ENCODE measurements at regions not wholly inside any gene's neighbourhood (a gene's known extent, or its start where the extent isn't known, plus 50 kb on each side); places are given as distances from the start of the nearest gene placed in this dataset.

GRCh38 chr22:48785792-48786678 is 1041.6 kb downstream of the BRD1 start:
- no peak for DNase-seq (ENCODE audit: low spot score)

DNA sequence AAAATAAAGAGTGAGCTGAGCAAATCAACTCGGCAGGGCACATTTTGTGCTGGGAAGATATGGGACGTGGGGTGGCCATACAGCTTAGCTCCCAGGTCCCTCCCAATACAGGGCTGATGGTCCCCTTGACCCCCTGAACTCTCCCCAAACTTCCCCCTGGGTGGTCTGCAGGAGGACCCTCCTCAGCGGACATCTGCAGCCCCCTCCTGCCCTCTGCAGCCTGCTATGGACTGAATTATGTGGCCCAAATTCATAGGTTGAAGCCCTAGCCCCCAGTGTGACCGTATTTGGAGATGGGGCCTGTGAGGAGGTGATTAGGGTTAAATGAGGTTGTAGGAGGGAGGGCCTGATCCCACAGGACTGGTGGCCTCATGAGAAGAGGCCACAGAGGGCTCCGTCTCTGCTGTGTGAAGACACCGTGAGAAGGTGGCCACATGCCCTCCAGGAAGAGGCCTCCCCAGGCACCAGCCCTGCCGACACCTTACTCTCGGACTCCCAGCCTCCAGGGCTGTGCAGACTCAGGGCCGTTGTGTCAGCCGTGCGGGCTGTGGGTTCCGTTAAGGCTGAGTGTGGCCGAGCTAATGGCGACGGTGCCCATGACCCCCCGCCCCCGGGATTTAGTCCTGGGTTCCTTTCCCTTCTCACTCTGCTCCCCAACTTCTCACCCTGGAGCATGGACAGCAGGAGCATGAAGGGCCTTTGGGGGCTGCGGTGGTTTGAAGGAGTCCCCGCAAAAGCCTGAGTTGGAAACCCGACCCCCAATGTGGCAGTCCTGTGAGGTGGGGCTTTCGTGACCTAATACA is 1042.8 kb downstream of the BRD1 start:
- no peak for DNase-seq (ENCODE audit: low spot score)

DNA sequence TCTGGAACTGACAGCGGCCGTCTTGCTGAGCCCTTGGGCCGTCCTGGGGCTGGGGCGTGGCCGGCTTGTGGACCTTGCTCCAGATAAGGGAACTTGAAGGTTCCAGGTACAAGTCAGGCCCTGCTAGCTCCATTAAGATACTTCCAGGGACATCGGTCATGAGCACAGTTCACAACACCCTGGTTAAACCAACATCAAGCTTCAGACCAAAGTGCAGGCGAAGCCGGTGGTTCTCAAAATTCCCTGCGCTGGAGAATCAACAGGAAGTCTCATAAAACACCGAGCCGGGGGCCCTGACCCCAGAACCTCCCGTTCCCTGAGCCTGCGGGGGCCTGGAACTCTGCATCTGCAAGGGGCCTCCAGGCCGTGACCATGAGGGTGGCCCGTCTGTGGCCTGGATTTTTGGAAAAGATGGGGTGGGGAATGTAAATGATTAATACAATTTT is 1043.8 kb downstream of the BRD1 start:
- DNase-seq (ENCODE audit: low spot score), result no peak

DNA sequence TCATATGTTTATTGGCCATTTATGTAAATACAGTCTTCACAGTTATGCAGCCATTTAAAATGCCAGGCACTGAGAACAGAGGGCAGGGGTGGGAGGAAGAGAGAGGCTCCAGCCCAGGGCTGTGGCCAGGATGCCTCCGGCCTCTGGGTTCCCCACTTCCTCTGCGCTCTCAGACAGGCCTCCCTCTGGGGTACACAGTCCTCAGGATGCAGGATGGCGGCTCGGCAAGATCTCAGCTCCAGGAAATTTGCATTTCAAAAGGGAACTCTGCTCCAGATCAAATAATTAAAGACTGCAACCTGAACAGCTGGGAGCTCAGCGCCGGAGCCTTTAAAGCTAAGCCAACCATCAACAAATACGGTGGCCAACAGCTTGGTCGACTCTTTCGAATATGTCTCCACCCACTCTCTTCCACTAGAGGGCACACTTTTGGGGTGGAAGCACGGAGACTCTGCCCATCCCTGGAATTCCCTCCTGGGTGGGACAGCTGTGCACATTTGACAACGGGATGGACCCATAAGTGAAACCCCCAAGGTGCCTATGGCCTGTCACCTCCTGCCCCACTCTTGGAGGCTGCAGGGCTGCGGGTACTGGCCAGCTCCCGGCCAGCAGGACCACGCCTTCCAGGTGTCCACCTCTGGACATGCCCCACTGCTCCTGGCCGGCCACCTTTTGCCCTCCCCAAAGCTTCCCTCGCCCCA is 1044.7 kb downstream of the BRD1 start:
- no peak for DNase-seq (ENCODE audit: low spot score)

GRCh38 chr22:48782326-48782725 is 1045.3 kb downstream of the BRD1 start:
- DNase-seq (ENCODE audit: low spot score), result no peak

GRCh38 chr22:48781868-48782267 is 1045.8 kb downstream of the BRD1 start:
- no peak for DNase-seq (ENCODE audit: low spot score)

GRCh38 chr22:48781391-48781790 is 1046.3 kb downstream of the BRD1 start:
- DNase-seq (ENCODE audit: low spot score), result no peak

- DNase-seq (ENCODE audit: low spot score), result no peak
These were observed 1046.9 kb downstream of the BRD1 start for GRCh38 chr22:48780597-48781277.

DNA sequence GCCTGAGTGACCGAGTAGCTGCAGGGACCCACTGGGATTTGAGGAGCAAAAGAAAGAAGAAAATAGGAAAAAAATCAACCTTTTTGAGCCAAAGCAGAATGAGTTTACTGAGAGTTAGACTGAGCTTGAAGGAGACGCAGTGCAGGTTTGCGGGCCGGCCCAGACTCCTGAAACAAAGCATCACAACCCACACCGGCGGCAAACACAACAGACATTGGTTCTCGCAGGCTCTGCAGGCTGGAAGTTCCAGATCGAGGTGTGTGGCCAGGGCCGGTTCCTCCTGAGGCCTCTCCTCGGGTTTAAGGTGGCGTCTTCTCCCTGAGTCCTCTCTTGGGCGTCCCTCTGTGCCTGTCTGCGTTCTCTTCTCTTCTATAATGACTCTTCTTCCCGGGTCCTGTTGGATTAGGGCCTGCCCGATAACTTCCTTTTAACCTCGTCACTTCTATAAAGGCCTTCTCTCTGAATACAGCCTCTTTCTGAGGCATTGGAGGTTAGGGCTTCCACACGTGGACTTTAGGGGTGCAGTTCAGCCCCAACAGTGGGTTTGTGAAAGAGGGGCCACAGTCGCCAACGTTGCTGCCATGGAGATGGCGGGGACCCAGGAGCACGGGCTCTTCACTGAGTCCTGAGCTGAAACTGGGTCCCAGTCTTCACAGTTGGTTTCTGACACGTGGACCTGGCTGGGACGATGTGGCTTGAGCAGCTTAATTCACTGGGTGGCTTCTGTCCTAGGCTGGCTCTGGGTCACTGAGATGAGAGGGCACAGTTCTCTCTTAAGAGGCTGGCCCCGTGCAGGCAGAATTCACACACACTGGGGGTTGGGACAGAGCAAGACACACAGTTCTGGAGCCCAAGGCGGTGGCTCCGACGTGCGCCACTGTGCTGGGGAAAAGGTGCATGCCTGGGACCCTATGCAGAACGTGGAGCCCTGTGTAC is 1047.7 kb downstream of the BRD1 start:
- no peak for DNase-seq (ENCODE audit: low spot score)

- no peak for DNase-seq (ENCODE audit: low spot score)
These were observed 1048.4 kb downstream of the BRD1 start for GRCh38 chr22:48779211-48779643.

- DNase-seq (ENCODE audit: low spot score), result no peak
These were observed 1049.1 kb downstream of the BRD1 start for GRCh38 chr22:48778308-48779195.

DNA sequence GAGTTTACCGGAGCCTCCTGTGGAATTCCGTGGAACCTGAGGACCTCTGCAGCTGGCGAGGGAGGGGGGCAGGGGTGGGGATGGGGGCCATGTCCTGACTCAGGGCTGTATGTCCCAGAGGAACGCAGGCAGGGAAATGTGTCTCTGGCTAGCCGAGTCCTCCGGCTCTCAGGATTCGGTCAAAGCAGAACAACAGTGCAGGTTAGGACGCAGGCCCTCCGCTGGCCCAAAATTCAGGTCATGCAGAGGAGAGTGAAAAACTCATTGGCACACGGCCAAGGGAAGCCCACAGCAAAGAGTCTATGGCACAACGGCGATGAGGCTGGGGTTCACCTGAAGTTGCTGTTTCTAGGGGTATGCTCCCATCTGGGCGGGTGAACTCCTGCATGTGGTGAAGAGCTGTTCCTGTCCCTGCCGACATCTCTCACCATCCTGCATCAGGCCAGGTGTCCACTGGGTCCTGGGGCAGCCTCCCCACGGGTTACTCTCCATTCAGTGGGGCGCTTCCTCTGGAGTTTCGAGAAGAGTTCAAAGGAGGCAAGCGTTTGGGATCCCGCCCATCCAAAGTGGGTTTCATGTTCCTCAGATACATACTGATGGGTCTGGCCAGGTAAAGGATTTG is 1055.3 kb downstream of the BRD1 start:
- DNase-seq (ENCODE audit: low spot score), result no peak

- no peak for DNase-seq (ENCODE audit: low spot score)
These were observed 1062.1 kb downstream of the BRD1 start for GRCh38 chr22:48765595-48765994.

DNA sequence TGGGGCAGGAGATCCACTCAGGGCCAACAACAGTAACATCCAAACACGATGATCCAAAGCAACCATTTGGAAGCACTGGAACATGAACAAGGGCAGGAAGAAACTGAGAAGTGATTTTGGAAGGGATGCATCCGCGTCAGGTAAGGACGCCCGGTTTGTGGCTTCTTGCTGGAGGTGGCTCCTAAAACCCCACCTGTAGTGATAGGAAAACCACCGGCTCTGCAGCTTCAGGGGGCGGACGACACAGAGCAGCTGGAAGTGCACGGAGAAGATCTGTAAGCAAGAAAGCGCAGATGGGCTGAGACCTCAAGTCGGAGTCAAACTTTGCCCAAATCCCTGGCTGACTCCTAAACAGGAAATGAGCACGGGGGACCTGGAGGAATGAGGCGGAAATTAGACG is 1066.1 kb downstream of the BRD1 start:
- no peak for DNase-seq (ENCODE audit: low spot score)

- DNase-seq (ENCODE audit: low spot score), result no peak
These were observed 1066.9 kb downstream of the BRD1 start for GRCh38 chr22:48760481-48761390.

GRCh38 chr22:48758881-48759875 is 1068.5 kb downstream of the BRD1 start:
- no peak for DNase-seq (ENCODE audit: low spot score)
